ENCODE measurements at regions not wholly inside any gene's neighbourhood (a gene's known extent, or its start where the extent isn't known, plus 50 kb on each side); places are given as distances from the start of the nearest gene placed in this dataset.

- no peak overlapping the region for H3K9ac ChIP-seq (ENCODE audit: low read depth, low read length)
- no peak overlapping the region for H3K4ac ChIP-seq (ENCODE audit: low read depth, low read length)
- no peak for TF ChIP-seq ELK1 (IDR thresholded peaks at IDR 0.05; ENCODE audit: borderline replicate concordance, low read depth, low read length)
- TF ChIP-seq POLR2A (IDR thresholded peaks at IDR 0.05; ENCODE audit: low read depth, low read length), result no peak
- TF ChIP-seq CEBPB (IDR thresholded peaks at IDR 0.05; ENCODE audit: low read depth, low read length), result 0 out of 2 replicates have a peak, but pooled peaks have one; percentile 1
- TF ChIP-seq MAFK (IDR thresholded peaks at IDR 0.05; ENCODE audit: low read depth, low read length), result no peak
- TF ChIP-seq NFE2L2 (IDR thresholded peaks at IDR 0.05; ENCODE audit: low read depth, low read length), result no peak
- H2BK5ac ChIP-seq (ENCODE audit: low read depth, low read length, poor library complexity, severe bottlenecking), result no peak overlapping the region
- no peak overlapping the region for H3K23ac ChIP-seq (ENCODE audit: low read depth, low read length)
- POLR2A ChIA-PET (ENCODE audit: unreplicated experiment), result no interaction called here
- H3K27ac ChIP-seq (ENCODE audit: insufficient read depth, low read length), result no peak overlapping the region
- intact Hi-C loops (cut with micrococcal nuclease) (no loop called here), in situ Hi-C loops (cut with MboI; ENCODE audit: low sequenced_read_pairs) (no loop called here), dilution Hi-C loops (cut with HindIII; ENCODE audit: low sequenced_read_pairs, unreplicated experiment) (no loop called here)
- peaks cover 3% of the 10 kb centered on the region; the same call in 1 of the 2 replicates for H3K9me3 ChIP-seq (ENCODE audit: control insufficient read depth, insufficient read depth, low read length)
- H3K4me2 ChIP-seq (ENCODE audit: low read depth, low read length), result no peak overlapping the region
- no peak overlapping the region for H3K18ac ChIP-seq (ENCODE audit: low read depth, low read length)
- H4K91ac ChIP-seq (ENCODE audit: insufficient read depth, low read depth, low read length), result no peak overlapping the region
- H2AFZ ChIP-seq (replicated peaks; ENCODE audit: low read length, poor library complexity), result no peak overlapping the region
- no peaks in the 10 kb centered on the region for H4K20me1 ChIP-seq (ENCODE audit: insufficient read depth, low read length)
- BruUV-seq (replicated peaks), result no TSS peak
- H2BK120ac ChIP-seq (ENCODE audit: low read depth, low read length), result no peak overlapping the region
- no peaks in the 10 kb centered on the region for H3K36me3 ChIP-seq (ENCODE audit: control insufficient read depth, insufficient read depth, low read length)
- 80% methylated on average over 1 of the region's 3 CpGs; no CpG with 5 or more reads in 1 of the 2 experiments for WGBS, 2 experiments (ENCODE audit: extremely low coverage in 2 of 2, insufficient read length in 1 of 2)
- H2AK5ac ChIP-seq (ENCODE audit: low read depth, low read length), result no peak overlapping the region
- no peak overlapping the region for H2AK9ac ChIP-seq (replicated peaks; ENCODE audit: low read depth, low read length, poor library complexity)
- ATAC-seq (ENCODE audit: low read depth), result no peak
- H3K27me3 ChIP-seq (ENCODE audit: control insufficient read depth, insufficient read depth, low read length), result no peaks in the 10 kb centered on the region
- CTCF ChIA-PET, result no interaction called here
- H3K79me1 ChIP-seq (ENCODE audit: low read depth in 1 of 2, low read length in 2 of 2), result no peaks in the 10 kb centered on the region
- H3K56ac ChIP-seq (ENCODE audit: extremely low read depth, insufficient read depth, low read length), result no peak overlapping the region
- no peak for DNase-seq
- no peak overlapping the region for H4K5ac ChIP-seq (ENCODE audit: low read depth, low read length)
- H3K14ac ChIP-seq (replicated peaks; ENCODE audit: low read depth, low read length), result no peak overlapping the region
- no peak overlapping the region for H4K8ac ChIP-seq (ENCODE audit: low read depth in 2 of 2, low read length in 2 of 2)
- no peak overlapping the region for H2BK20ac ChIP-seq (ENCODE audit: low read depth, low read length)
- H2BK15ac ChIP-seq (ENCODE audit: low read depth, low read length), result no peak overlapping the region
- H3K9me1 ChIP-seq (ENCODE audit: insufficient read depth, low read length), result no peaks in the 10 kb centered on the region
- H3K4me3 ChIP-seq (ENCODE audit: insufficient read depth, low read depth, low read length), result no peak overlapping the region
- no peaks in the 10 kb centered on the region for H3K4me1 ChIP-seq (ENCODE audit: control insufficient read depth, insufficient read depth, low read length)
Measured at GRCh38 chr16:73563709-73564108, 515.8 kb upstream of the ZFHX3 start.
